ENCODE measurements at regions not wholly inside any gene's neighbourhood (a gene's known extent, or its start where the extent isn't known, plus 50 kb on each side); places are given as distances from the start of the nearest gene placed in this dataset.

DNA sequence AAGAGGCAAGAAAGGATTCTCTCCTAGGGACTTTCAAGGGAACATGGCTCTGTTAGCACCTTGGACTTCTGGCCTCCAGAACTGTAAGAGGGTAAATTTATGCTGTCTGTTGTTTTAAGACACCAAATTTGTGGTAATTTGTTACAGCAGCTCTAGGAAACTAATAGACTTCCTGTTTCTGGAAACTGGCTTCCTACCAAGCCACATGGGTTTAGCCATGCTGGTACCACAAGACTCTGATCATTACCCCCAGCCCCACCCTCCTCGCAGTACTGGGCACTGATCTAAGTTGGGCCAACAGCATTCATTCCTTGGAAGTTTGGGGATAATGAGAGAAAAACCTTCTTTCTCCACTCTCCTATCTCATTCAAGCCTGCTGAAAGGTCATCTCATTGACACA lies 109.5 kb upstream of the SMLR1 start:
- TF ChIP-seq POLR2AphosphoS5 (IDR thresholded peaks at IDR 0.05; ENCODE audit: low read depth, low read length) (no peak), TAF1 (IDR thresholded peaks at IDR 0.05; ENCODE audit: borderline replicate concordance, insufficient read depth, low read length) (no peak), SIN3A (IDR thresholded peaks at IDR 0.05; ENCODE audit: borderline replicate concordance, insufficient read depth, low read length) (no peak), FOXP2 (optimal IDR thresholded peaks at IDR 0.05; ENCODE audit: borderline replicate concordance, extremely low read depth, extremely low read length, insufficient read depth) (no peak)
- TF ChIP-seq, protein P1, sequence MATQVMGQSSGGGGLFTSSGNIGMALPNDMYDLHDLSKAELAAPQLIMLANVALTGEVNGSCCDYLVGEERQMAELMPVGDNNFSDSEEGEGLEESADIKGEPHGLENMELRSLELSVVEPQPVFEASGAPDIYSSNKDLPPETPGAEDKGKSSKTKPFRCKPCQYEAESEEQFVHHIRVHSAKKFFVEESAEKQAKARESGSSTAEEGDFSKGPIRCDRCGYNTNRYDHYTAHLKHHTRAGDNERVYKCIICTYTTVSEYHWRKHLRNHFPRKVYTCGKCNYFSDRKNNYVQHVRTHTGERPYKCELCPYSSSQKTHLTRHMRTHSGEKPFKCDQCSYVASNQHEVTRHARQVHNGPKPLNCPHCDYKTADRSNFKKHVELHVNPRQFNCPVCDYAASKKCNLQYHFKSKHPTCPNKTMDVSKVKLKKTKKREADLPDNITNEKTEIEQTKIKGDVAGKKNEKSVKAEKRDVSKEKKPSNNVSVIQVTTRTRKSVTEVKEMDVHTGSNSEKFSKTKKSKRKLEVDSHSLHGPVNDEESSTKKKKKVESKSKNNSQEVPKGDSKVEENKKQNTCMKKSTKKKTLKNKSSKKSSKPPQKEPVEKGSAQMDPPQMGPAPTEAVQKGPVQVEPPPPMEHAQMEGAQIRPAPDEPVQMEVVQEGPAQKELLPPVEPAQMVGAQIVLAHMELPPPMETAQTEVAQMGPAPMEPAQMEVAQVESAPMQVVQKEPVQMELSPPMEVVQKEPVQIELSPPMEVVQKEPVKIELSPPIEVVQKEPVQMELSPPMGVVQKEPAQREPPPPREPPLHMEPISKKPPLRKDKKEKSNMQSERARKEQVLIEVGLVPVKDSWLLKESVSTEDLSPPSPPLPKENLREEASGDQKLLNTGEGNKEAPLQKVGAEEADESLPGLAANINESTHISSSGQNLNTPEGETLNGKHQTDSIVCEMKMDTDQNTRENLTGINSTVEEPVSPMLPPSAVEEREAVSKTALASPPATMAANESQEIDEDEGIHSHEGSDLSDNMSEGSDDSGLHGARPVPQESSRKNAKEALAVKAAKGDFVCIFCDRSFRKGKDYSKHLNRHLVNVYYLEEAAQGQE (IDR thresholded peaks at IDR 0.05; ENCODE audit: insufficient read depth in 1 of 2, low read depth in 2 of 2, low read length in 2 of 2): no peak

All from PFSK-1 (cell line).